ENCODE measurements at regions not wholly inside any gene's neighbourhood (a gene's known extent, or its start where the extent isn't known, plus 50 kb on each side); places are given as distances from the start of the nearest gene placed in this dataset.

DNA sequence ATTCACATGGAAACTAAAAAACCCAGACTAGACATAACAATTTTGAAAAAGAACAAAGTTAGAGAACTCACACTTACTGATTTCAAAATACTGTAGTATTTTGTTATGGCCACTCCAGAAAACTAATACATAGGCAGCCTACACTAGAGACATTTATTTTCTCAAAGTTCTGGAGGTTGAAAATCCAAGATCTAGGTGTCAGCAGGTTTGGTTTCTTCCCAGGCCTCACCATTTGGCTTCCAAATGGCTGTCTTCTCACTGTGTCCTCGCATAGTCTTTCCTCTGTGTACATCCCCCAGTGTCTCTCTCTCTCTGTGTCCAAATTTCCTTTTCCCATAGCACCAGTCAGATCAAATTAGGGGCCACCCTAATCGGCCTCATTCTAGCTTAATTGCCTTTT lies 95.0 kb downstream of the NR4A2 start:
- CTCF ChIA-PET: no interaction called here
- no peak for ATAC-seq (ENCODE audit: low read depth)
- BruUV-seq (replicated peaks): no TSS peak

More for the DNA sequence above, 95.0 kb downstream of the NR4A2 start:
- TF ChIP-seq SMC3 (IDR thresholded peaks at IDR 0.05; ENCODE audit: low read depth, low read length): no peak
- H2BK5ac ChIP-seq (ENCODE audit: low read depth, low read length, poor library complexity, severe bottlenecking): no peak overlapping the region
- no peak overlapping the region for H3K56ac ChIP-seq (ENCODE audit: extremely low read depth, insufficient read depth, low read length)
- no peaks in the 10 kb centered on the region for H3K36me3 ChIP-seq (ENCODE audit: control insufficient read depth, insufficient read depth, low read length)
- intact Hi-C loops (cut with micrococcal nuclease) (no loop called here), in situ Hi-C loops (cut with MboI; ENCODE audit: low sequenced_read_pairs) (no loop called here), dilution Hi-C loops (cut with HindIII; ENCODE audit: low sequenced_read_pairs, unreplicated experiment) (no loop called here)
- H3K9me1 ChIP-seq (ENCODE audit: insufficient read depth, low read length): no peaks in the 10 kb centered on the region
- no peak overlapping the region for H3K18ac ChIP-seq (ENCODE audit: low read depth, low read length)
- no peak for DNase-seq
- 13% methylated on average over 1 of the region's 2 CpGs; no CpG with 5 or more reads in 1 of the 2 experiments for WGBS, 2 experiments (ENCODE audit: extremely low coverage in 2 of 2, insufficient read length in 1 of 2)
- 0 out of 2 replicates have a peak, but pooled peaks cover 2% of the 10 kb centered on the region for H3K9me3 ChIP-seq (ENCODE audit: control insufficient read depth, insufficient read depth, low read length)
- H4K20me1 ChIP-seq (ENCODE audit: insufficient read depth, low read length): no peaks in the 10 kb centered on the region
- no peak overlapping the region for H3K4me3 ChIP-seq (ENCODE audit: insufficient read depth, low read depth, low read length)
- no peak overlapping the region for H3K14ac ChIP-seq (replicated peaks; ENCODE audit: low read depth, low read length)
- POLR2A ChIA-PET (ENCODE audit: unreplicated experiment): no interaction called here
- no peak overlapping the region for H3K23ac ChIP-seq (ENCODE audit: low read depth, low read length)
- H3K27ac ChIP-seq (ENCODE audit: insufficient read depth, low read length): no peak overlapping the region
- H2BK20ac ChIP-seq (ENCODE audit: low read depth, low read length): no peak overlapping the region
- no peak overlapping the region for H2BK15ac ChIP-seq (ENCODE audit: low read depth, low read length)
- H3K4me1 ChIP-seq (ENCODE audit: control insufficient read depth, insufficient read depth, low read length): no peaks in the 10 kb centered on the region
- no peak overlapping the region for H3K4me2 ChIP-seq (ENCODE audit: low read depth, low read length)
- no peaks in the 10 kb centered on the region for H3K79me1 ChIP-seq (ENCODE audit: low read depth in 1 of 2, low read length in 2 of 2)
- no peak overlapping the region for H4K5ac ChIP-seq (ENCODE audit: low read depth, low read length)
- H2AK5ac ChIP-seq (ENCODE audit: low read depth, low read length): no peak overlapping the region
- H4K91ac ChIP-seq (ENCODE audit: insufficient read depth, low read depth, low read length): no peak overlapping the region
- no peak overlapping the region for H2BK120ac ChIP-seq (ENCODE audit: low read depth, low read length)
- H4K8ac ChIP-seq (ENCODE audit: low read depth in 2 of 2, low read length in 2 of 2): no peak overlapping the region
- H3K27me3 ChIP-seq (ENCODE audit: control insufficient read depth, insufficient read depth, low read length): no peaks in the 10 kb centered on the region
- H3K4ac ChIP-seq (ENCODE audit: low read depth, low read length): no peak overlapping the region
- H2AK9ac ChIP-seq (replicated peaks; ENCODE audit: low read depth, low read length, poor library complexity): no peak overlapping the region
- no peak overlapping the region for H2AFZ ChIP-seq (replicated peaks; ENCODE audit: low read length, poor library complexity)
- H3K9ac ChIP-seq (ENCODE audit: low read depth, low read length): no peak overlapping the region

Measured in IMR-90 (cell line).